ENCODE measurements at regions not wholly inside any gene's neighbourhood (a gene's known extent, or its start where the extent isn't known, plus 50 kb on each side); places are given as distances from the start of the nearest gene placed in this dataset.

DNA sequence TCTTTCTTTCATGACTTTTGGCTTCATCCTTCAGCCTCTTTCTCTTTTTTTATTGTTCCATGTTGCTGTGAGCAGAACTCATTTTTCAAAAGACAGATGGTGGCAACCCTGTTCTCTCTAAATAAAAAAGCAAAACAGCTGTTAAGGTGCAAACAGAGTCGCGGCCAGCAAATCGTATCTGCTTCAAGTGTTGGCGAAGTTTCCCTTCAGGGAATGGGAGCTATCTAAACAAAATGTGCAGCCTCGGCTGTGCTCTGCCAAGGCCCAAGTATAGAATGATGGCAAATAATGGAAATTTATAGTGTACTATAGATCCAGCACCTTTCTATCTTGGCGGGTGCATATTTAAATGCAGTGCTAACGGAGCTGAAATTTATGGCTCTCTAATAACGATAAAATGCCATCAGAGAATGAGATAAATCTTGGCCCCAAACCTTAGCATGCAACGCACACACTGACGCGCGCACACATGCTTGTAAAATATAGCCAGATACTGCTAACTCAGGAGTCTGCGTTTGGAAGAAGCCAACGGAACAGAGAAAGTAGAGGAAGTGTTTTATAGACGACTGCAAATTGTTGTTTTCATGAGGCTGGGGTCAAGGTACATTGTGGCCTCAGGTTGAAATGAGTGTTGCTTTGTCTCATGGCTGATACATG, 315.5 kb upstream of the RBFOX1 start:
- TF ChIP-seq, protein P1, sequence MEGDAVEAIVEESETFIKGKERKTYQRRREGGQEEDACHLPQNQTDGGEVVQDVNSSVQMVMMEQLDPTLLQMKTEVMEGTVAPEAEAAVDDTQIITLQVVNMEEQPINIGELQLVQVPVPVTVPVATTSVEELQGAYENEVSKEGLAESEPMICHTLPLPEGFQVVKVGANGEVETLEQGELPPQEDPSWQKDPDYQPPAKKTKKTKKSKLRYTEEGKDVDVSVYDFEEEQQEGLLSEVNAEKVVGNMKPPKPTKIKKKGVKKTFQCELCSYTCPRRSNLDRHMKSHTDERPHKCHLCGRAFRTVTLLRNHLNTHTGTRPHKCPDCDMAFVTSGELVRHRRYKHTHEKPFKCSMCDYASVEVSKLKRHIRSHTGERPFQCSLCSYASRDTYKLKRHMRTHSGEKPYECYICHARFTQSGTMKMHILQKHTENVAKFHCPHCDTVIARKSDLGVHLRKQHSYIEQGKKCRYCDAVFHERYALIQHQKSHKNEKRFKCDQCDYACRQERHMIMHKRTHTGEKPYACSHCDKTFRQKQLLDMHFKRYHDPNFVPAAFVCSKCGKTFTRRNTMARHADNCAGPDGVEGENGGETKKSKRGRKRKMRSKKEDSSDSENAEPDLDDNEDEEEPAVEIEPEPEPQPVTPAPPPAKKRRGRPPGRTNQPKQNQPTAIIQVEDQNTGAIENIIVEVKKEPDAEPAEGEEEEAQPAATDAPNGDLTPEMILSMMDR (IDR thresholded peaks at IDR 0.05 in 4 of 5, conservative IDR thresholded peaks at IDR 0.05 in 1 of 5), result no peak
- no peak for TF ChIP-seq POLR2A (IDR thresholded peaks at IDR 0.05)
